ENCODE measurements at regions not wholly inside any gene's neighbourhood (a gene's known extent, or its start where the extent isn't known, plus 50 kb on each side); places are given as distances from the start of the nearest gene placed in this dataset.

GRCh38 chr3:95311272-95311671 lies 1248.4 kb downstream of the NSUN3 start:
- no peak overlapping the region for H3K27ac Mint-ChIP-seq
- no peak for DNase-seq
- no peak for TF ChIP-seq CTCF (IDR thresholded peaks at IDR 0.05)
- H3K27me3 Mint-ChIP-seq (ENCODE audit: insufficient read depth) = no peaks in the 10 kb centered on the region
- H3K4me3 Mint-ChIP-seq = no peak overlapping the region
- peaks cover 37% of the 10 kb centered on the region for H3K9me3 Mint-ChIP-seq
- H3K4me1 Mint-ChIP-seq (ENCODE audit: low read depth) = no peaks in the 10 kb centered on the region
- H3K36me3 Mint-ChIP-seq (ENCODE audit: low read depth) = 0 out of 2 replicates have a peak, but pooled peaks cover 4% of the 10 kb centered on the region

- H3K36me3 Mint-ChIP-seq (ENCODE audit: low read depth) = 0 out of 2 replicates have a peak, but pooled peaks cover 4% of the 10 kb centered on the region
- TF ChIP-seq CTCF (IDR thresholded peaks at IDR 0.05) = no peak
- no peak overlapping the region for H3K4me3 Mint-ChIP-seq
- peaks cover 37% of the 10 kb centered on the region for H3K9me3 Mint-ChIP-seq
- no peak for DNase-seq
- H3K27me3 Mint-ChIP-seq (ENCODE audit: insufficient read depth) = no peaks in the 10 kb centered on the region
- H3K27ac Mint-ChIP-seq = no peak overlapping the region
- H3K4me1 Mint-ChIP-seq (ENCODE audit: low read depth) = no peaks in the 10 kb centered on the region
Observed at GRCh38 chr3:95312650-95313049, 1249.8 kb downstream of the NSUN3 start.

GRCh38 chr3:95319921-95320494 lies 1257.1 kb downstream of the NSUN3 start:
- no peaks in the 10 kb centered on the region for H3K36me3 Mint-ChIP-seq (ENCODE audit: low read depth)
- no peaks in the 10 kb centered on the region for H3K4me1 Mint-ChIP-seq (ENCODE audit: low read depth)
- TF ChIP-seq CTCF (IDR thresholded peaks at IDR 0.05) = no peak
- H3K27ac Mint-ChIP-seq = no peak overlapping the region
- H3K27me3 Mint-ChIP-seq (ENCODE audit: insufficient read depth) = no peaks in the 10 kb centered on the region
- H3K9me3 Mint-ChIP-seq = peaks cover 27% of the 10 kb centered on the region
- no peak for DNase-seq
- no peak overlapping the region for H3K4me3 Mint-ChIP-seq

DNA sequence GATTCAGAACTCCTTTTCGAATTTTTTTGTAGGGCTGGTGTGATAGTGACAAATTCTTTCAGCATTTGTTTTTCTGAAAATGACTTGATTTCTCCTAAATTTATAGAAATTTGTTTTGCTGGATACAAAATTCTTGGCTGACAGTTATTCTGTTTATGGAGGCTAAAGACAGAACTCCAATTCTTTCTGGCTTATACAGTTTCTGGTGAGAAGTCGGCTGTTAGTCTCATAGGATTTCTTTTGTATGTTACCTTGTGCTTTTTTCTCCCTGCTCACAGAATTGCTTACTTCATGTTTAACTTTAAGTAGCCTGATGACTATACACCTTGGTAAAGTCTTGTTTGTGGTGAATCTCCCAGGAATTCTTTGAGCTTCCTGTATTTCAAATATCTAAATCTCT lies 1264.6 kb downstream of the NSUN3 start:
- no peak for TF ChIP-seq CTCF (IDR thresholded peaks at IDR 0.05)
- Mint-ChIP-seq H3K4me3 (no peak overlapping the region), H3K27me3 (ENCODE audit: insufficient read depth) (no peaks in the 10 kb centered on the region), H3K9me3 (peaks cover 43% of the 10 kb centered on the region), H3K27ac (no peak overlapping the region), H3K36me3 (ENCODE audit: low read depth) (no peaks in the 10 kb centered on the region; the same call in 1 of the 2 replicates), H3K4me1 (ENCODE audit: low read depth) (no peaks in the 10 kb centered on the region)
- no peak for DNase-seq

DNA sequence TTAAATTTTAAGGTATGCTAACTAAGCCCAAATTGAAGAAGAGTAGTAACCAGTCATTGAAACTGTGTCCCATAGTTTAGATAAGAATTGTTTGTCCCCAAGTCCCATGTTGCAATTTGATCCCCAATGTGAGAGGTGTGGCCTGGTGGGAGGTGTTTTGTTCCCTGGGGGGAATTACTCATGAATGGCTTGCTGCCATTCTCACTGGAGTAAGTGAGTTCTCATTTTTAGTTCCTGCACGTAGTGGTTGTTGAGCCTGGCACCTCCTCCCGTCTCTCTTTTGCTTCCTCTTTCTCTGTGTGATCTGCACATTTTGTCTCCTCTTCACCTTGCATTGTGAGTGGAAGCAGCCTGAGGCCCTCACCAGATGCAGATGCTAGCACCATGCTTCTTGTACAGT lies 1271.0 kb downstream of the NSUN3 start:
- DNase-seq = no peak
- no peaks in the 10 kb centered on the region for H3K27me3 Mint-ChIP-seq (ENCODE audit: insufficient read depth)
- no peak overlapping the region for H3K27ac Mint-ChIP-seq
- peaks cover 23% of the 10 kb centered on the region for H3K9me3 Mint-ChIP-seq
- no peak for TF ChIP-seq CTCF (IDR thresholded peaks at IDR 0.05)
- no peaks in the 10 kb centered on the region for H3K4me1 Mint-ChIP-seq (ENCODE audit: low read depth)
- H3K36me3 Mint-ChIP-seq (ENCODE audit: low read depth) = no peaks in the 10 kb centered on the region; the same call in 1 of the 2 replicates
- no peak overlapping the region for H3K4me3 Mint-ChIP-seq

- Mint-ChIP-seq H3K4me1 (ENCODE audit: low read depth) (no peaks in the 10 kb centered on the region), H3K27me3 (ENCODE audit: insufficient read depth) (no peaks in the 10 kb centered on the region), H3K27ac (no peak overlapping the region), H3K4me3 (no peak overlapping the region), H3K36me3 (ENCODE audit: low read depth) (no peaks in the 10 kb centered on the region; the same call in 1 of the 2 replicates), H3K9me3 (peaks cover 16% of the 10 kb centered on the region)
- no peak for DNase-seq
- no peak for TF ChIP-seq CTCF (IDR thresholded peaks at IDR 0.05)
Observed at GRCh38 chr3:95334461-95334860, 1271.6 kb downstream of the NSUN3 start.

All from HFFc6 (cell line).